ENCODE measurements at regions not wholly inside any gene's neighbourhood (a gene's known extent, or its start where the extent isn't known, plus 50 kb on each side); places are given as distances from the start of the nearest gene placed in this dataset.

DNA sequence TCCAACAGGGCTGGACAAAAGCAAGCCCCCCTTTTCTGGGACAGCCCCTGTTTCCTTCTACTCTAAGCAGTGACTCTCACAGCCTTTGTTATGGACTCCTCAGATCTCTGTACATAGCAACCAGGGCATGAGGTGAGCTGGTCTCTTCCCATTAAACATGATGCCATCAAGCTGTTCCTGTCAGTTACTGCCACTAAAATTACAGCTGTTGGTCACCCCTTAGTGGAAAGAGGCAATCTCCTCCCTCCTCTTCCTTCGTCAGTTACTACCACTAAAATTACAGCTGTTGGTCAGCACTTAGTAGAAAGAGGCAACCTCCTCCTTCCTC is 95.2 kb upstream of the SMIM36 start:
- TF ChIP-seq POLR2AphosphoS5 (IDR thresholded peaks at IDR 0.05; ENCODE audit: low read depth, low read length), result no peak
- TF ChIP-seq TAF1 (IDR thresholded peaks at IDR 0.05; ENCODE audit: low read depth, low read length), result no peak

All from GM12891 (cell line).